Lung microvascular endothelial cell (primary cell): ENCODE measurements at regions not wholly inside any gene's neighbourhood (a gene's known extent, or its start where the extent isn't known, plus 50 kb on each side); places are given as distances from the start of the nearest gene placed in this dataset.
A peak's percentile ranks its signal among the peaks of the same experiment; 100 is the strongest.
"Not testable (repeated sequence)": the region's sequence is repeated elsewhere in the genome, so short reads cannot be mapped to it uniquely, and the experiment has no call there.

Experiments used
- DNase-seq, 2 donors: peaks; one replicate each; pipeline versions ENCODE4 v3.0.0 to v3.0.0-alpha.2; 2010; ENCODE audit warnings: low read depth in 2 of 2

- no peak for DNase-seq
These were observed 316.5 kb upstream of the ADAMTS9 start for GRCh38 chr3:65004306-65004705.

- not testable (repeated sequence) for DNase-seq
These were observed 313.3 kb upstream of the ADAMTS9 start for GRCh38 chr3:65001119-65001518.

GRCh38 chr3:64998317-64998716, 310.5 kb upstream of the ADAMTS9 start:
- no peak for DNase-seq

GRCh38 chr3:64995857-64996551, 308.2 kb upstream of the ADAMTS9 start:
- peak; percentile 77 to 98 for DNase-seq

- no peak for DNase-seq
These were observed 306.0 kb upstream of the ADAMTS9 start for GRCh38 chr3:64993781-64994180.

- DNase-seq, result peak; percentile 17 to 24
These were observed 304.9 kb upstream of the ADAMTS9 start for GRCh38 chr3:64992530-64993285.

GRCh38 chr3:64988188-64988587, 300.4 kb upstream of the ADAMTS9 start:
- DNase-seq, result peak; percentile 56 to 59

- peak; percentile 4 to 39 for DNase-seq
These were observed 299.9 kb upstream of the ADAMTS9 start for GRCh38 chr3:64987726-64988125.

GRCh38 chr3:64985072-64985471, 297.3 kb upstream of the ADAMTS9 start:
- DNase-seq, result no peak

GRCh38 chr3:64983583-64984359, 296.0 kb upstream of the ADAMTS9 start:
- DNase-seq, result no peak

- peak in 1 of 2 donors; percentile 42 for DNase-seq
These were observed 289.7 kb upstream of the ADAMTS9 start for GRCh38 chr3:64977308-64978100.

GRCh38 chr3:64976456-64976855, 288.7 kb upstream of the ADAMTS9 start:
- DNase-seq, result no peak

GRCh38 chr3:64975147-64975546, 287.3 kb upstream of the ADAMTS9 start:
- DNase-seq, result peak in 1 of 2 donors; percentile 20

- no peak for DNase-seq
These were observed 286.6 kb upstream of the ADAMTS9 start for GRCh38 chr3:64974401-64974800.

- DNase-seq, result no peak
These were observed 285.0 kb upstream of the ADAMTS9 start for GRCh38 chr3:64972793-64973192.

- no peak for DNase-seq
These were observed 283.8 kb upstream of the ADAMTS9 start for GRCh38 chr3:64971602-64972001.

- DNase-seq, result no peak
These were observed 282.8 kb upstream of the ADAMTS9 start for GRCh38 chr3:64970634-64971033.

- DNase-seq, result no peak
These were observed 273.5 kb upstream of the ADAMTS9 start for GRCh38 chr3:64961301-64961700.

- no peak for DNase-seq
These were observed 270.5 kb upstream of the ADAMTS9 start for GRCh38 chr3:64958199-64958843.

GRCh38 chr3:64957408-64958198, 269.8 kb upstream of the ADAMTS9 start:
- DNase-seq, result peak in 1 of 2 donors; percentile 6
